Activated naive CD4-positive, alpha-beta T cell treated with anti-CD3 and anti-CD28 coated beads, Interleukin-2, amount 50 U/mL, for 72 hours (primary cell): ENCODE measurements at regions not wholly inside any gene's neighbourhood (a gene's known extent, or its start where the extent isn't known, plus 50 kb on each side); places are given as distances from the start of the nearest gene placed in this dataset.

Experiments
- ATAC-seq, 2 donors: fragments of 150-1000 bp; cut with Tn5 transposase; 2 replicates each; pipeline ENCODE4 v1.10.0; 2021; ENCODE audit warnings: mild to moderate bottlenecking in 2 of 2, moderate library complexity in 2 of 2
- DNase-seq, 2 donors: peaks; one replicate each; pipeline ENCODE4 v3.0.0; 2021 to 2022; ENCODE audit warnings: low spot score in 2 of 2
- H3K27ac Mint-ChIP-seq, 2 donors: one replicate each; pipeline ENCODE4 v1.8.0; 2022; ENCODE audit warnings: mild to moderate bottlenecking in 2 of 2, mixed read lengths in 2 of 2
- H3K36me3 Mint-ChIP-seq, 2 donors: one replicate each; pipeline ENCODE4 v1.8.0; 2022; ENCODE audit warnings: mixed read lengths in 2 of 2
- H3K9me3 Mint-ChIP-seq, 2 donors: one replicate each; pipeline ENCODE4 v1.8.0; 2022; ENCODE audit warnings: mixed read lengths in 2 of 2

DNA sequence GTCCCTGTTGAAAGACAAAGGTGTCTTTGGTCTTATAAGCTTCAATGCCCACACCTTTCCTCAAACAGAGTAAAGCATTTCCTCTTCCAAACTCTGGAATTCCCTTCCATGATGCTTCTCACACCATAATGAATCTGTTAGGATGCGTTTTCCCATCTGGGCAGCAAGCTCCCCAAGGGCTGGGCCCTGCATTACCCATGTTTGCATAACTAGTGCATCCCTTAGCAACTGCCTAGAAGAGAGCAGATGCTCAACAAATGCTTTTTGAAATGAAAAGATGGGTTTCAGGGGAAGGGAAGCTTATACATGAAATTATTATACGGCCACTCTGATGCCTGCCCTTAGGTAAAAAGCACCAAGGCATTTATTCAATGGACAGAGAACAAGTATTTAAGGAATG is 124.5 kb upstream of the CCL2 start:
- Mint-ChIP-seq H3K27ac (no peak overlapping the region), H3K36me3 (no peaks in the 10 kb centered on the region), H3K9me3 (no peaks in the 10 kb centered on the region)
- ATAC-seq (no peak), DNase-seq (no peak)

DNA sequence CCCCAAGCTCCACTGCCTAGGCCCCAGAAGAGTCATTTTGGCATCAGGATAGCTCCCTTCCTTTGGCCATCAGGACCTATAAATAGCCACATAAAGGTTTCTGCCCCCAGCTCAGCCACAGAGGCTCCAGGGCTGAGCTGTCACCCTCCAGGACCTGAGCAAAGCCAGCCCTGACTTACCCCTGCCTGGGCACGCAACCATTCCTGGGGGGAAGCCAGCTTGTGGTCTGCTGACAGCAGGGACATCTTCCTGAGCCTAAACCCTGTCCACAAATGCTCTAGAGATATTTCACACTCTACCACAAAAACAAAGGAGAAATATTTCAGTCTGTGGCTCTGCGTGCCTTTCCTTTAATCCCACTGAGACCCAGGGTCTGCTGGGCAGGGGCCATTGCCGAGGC is 123.7 kb upstream of the CCL2 start:
- ATAC-seq (no peak), DNase-seq (no peak)
- no peaks in the 10 kb centered on the region for H3K9me3 Mint-ChIP-seq
- H3K36me3 Mint-ChIP-seq, result no peaks in the 10 kb centered on the region
- H3K27ac Mint-ChIP-seq, result no peak overlapping the region

DNA sequence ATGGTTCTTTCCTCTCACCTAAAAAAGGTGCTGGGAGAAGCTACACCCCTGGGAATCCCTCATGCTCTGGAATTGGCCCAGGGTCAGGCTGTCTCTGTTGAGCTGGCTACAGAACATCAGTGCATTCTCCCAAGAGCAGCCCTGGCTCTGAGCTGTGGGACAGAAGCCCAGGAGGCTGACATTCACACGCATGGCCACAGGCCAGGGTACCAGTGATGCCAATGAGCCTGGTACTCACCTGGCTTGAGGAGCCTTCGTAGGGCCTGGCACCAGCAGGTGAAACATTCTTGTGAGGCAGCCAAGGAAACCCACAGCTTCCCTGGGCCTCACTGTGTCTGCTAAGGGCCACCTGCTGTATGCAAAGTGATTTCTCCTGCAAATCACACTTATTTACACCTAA is 121.7 kb upstream of the CCL2 start:
- DNase-seq, result no peak
- ATAC-seq, result no peak
- no peaks in the 10 kb centered on the region for H3K9me3 Mint-ChIP-seq
- no peaks in the 10 kb centered on the region for H3K36me3 Mint-ChIP-seq
- H3K27ac Mint-ChIP-seq, result no peak overlapping the region

DNA sequence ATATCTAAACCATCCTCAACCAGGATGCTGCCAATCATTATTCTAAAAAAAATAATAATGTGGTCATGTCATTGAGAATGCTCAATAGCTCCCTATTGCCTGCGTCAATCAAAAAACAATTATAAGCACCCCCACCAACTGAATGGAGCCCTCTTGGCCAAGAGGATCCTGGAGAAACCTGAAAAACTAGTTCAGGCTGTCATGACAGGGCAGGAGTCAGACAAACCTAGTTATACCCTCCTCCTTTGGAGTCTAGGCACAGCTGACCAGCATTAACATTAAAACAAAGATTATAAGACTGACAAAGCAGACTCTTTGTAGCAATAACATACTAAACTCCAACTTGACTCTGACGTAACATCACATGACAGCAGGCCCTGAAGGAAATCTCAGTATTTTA is 119.2 kb upstream of the CCL2 start:
- ATAC-seq (no peak), DNase-seq (no peak)
- Mint-ChIP-seq H3K9me3 (no peaks in the 10 kb centered on the region), H3K27ac (no peak overlapping the region), H3K36me3 (no peaks in the 10 kb centered on the region)

DNA sequence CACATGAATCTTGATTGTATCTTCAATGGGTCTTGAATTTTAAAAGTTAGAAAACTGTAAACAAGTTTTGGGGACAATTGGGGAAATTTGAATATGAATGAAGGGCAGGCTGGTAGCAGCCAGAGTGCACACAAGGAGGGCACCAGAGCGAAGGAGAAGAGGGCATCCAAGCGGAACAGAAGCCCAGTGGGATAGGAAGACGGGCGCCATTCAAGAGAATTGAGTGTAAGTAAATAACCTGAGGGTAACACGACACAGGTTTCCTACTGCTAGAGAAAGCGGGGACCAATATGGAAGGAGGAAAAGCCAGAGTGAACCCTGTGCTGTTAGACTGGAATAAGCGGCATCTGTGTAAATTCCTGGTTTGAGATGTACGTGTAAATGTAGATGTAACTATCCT is 115.1 kb upstream of the CCL2 start:
- H3K36me3 Mint-ChIP-seq, result no peaks in the 10 kb centered on the region

DNA sequence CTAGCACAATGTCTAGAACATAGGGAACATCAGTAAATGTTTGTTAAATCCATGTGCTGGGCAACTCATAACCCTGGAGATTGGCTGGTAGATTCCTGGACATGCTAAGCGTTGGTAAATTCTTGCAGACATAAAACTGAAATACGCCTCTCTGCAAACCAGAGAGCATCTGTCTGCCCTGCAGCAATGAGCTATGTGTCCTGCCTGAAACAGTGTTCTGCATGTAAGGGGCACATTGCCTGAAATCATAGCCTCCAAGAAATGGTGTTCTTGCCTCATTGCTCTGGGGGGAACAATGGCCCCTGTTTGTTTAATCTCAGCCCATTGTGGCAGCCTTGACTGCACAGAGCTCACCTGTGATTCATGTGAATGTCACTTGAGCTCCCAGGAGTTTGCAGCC is 113.5 kb upstream of the CCL2 start:
- DNase-seq (no peak), ATAC-seq (no peak)
- Mint-ChIP-seq H3K9me3 (no peaks in the 10 kb centered on the region), H3K36me3 (no peaks in the 10 kb centered on the region), H3K27ac (no peak overlapping the region)

More for the DNA sequence above, 115.1 kb upstream of the CCL2 start:
- no peak overlapping the region for H3K27ac Mint-ChIP-seq
- ATAC-seq, result no peak
- no peak for DNase-seq
- H3K9me3 Mint-ChIP-seq, result no peaks in the 10 kb centered on the region

DNA sequence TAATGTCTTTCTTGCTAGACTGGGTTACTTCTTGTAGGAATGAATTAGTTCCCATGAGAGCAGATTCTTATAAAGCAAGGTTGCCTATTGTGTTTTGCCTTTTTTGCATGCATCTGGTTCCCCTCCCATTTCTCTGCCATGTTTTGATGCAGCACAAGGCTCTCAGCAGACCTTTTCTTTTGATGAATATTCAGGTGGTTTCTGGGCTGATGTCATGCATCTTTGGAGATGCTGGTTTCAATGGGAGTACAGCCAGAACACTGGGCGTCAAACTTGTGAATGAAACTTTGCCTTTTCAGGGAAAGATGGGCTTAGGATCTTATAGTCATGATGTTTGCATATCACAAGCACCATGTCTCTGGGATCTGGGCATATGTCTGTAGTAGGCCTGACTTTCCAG is 111.7 kb upstream of the CCL2 start:
- H3K27ac Mint-ChIP-seq, result no peak overlapping the region
- DNase-seq, result no peak
- no peaks in the 10 kb centered on the region for H3K36me3 Mint-ChIP-seq
- ATAC-seq, result no peak
- H3K9me3 Mint-ChIP-seq, result no peaks in the 10 kb centered on the region

DNA sequence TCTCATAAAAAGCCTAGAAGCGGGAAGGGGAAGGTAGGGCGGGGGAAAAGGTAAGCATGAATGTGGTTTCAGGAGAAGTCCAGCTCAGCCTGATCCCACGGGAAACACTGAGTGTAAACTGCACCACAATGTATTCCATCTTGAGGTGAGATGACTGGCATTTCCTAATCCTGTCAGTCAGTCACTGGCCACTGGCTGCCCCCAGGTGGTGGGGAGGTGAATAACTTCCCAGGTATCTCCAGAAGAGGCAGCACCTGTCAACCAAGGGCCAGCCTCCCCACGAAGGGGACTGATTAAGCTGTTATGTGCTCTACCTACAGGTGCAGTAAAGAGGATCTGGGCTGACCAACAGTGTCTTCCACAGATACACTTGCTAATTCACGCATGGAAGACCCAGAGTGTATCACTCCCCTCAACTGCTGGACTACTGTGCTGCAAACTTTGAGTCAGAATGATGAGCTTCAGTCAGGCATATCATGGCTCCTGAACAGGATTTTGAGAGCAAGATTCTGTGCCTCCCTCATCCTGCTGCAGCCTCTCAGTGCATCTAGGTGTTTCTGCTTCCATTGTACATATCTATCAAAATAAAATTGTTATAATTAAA is 108.5 kb upstream of the CCL2 start:
- DNase-seq (peak in 1 of 2 donors; percentile 69), ATAC-seq (peak; percentile 44 to 72)
- Mint-ChIP-seq H3K27ac (no peak overlapping the region), H3K9me3 (peaks cover 0 to 3% of the 10 kb centered on the region in 2 donors), H3K36me3 (no peaks in the 10 kb centered on the region)

DNA sequence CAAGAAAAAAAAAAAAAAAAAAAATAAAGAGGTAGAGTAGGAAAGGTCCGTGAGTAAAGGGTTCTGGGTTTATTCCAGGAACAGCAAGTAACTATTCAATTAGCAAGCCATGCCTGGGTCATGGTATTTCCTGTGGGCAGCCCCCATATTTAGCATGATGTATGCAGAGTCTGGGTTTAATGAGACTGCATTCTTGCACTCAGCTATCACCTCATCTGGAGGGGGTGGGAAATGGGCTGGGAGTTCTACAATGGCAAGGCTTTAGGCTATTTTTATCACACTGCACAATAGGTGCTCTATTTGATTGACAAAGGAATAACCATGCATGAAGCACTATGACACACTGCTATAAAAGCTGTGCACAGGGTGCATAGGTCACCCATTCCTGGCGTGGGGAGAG is 104.0 kb upstream of the CCL2 start:
- H3K36me3 Mint-ChIP-seq, result peaks cover 0 to 2% of the 10 kb centered on the region in 2 donors
- H3K27ac Mint-ChIP-seq, result no peak overlapping the region
- DNase-seq (no peak), ATAC-seq (no peak)
- H3K9me3 Mint-ChIP-seq, result peaks cover 0 to 3% of the 10 kb centered on the region in 2 donors

DNA sequence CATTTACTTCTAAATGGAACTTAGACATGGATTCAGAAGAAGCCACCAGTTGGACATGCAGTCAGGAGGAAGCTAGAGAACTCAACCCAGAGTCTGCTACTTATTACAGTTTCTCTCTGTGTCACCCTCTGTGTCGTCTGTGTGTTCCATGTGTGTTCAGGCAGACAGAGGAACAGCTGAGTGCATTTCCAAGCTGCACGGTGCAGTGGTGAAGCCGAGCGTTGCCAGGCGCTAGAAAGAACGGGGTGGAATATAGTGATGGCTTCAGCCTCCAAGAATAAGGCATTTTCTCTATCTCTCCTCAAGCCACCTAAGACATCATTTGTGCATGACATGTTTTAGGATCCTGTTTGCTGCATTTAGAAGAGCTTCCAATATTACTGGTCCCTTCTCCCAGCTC is 101.1 kb upstream of the CCL2 start:
- Mint-ChIP-seq H3K36me3 (peaks cover 8 to 11% of the 10 kb centered on the region in 2 donors), H3K9me3 (peaks cover under 1 to 3% of the 10 kb centered on the region in 2 donors), H3K27ac (no peak overlapping the region)
- ATAC-seq (no peak), DNase-seq (no peak)

DNA sequence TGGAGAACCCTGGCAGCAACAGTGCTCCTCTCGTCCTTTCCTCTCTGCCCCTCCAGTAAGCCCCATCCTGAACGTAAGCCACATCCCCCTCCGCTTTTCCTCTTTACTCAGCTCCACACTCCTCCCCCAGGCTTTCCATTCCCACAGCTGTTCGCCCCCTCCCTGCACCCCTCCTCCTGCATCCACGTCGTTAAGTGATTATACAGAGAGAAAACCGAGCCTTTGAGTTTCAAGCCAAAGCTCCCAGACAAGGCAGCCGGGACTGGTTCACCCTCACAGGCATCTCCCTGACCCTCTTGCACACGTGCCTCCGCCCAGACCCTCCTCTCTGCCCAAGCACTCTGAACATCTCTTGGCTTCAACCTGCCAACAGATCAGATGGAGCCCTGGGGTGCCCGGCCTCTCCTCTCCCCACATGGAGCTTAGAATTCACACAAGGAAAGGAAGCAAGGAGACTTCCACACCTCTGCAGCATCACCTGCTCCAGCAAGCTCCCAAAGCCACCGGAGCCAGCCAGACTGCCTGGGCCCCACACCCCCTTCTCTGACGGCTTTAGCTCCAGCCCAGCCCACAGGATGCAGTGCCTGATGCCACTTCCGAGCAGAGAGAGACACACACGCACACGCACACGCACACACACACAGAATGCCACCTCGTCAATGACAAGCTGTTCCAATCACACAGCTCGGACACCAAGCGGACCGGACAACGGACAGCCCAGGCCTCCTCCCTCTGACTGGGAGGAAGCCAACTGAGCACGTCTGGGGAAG is 99.9 kb upstream of the CCL2 start:
- ATAC-seq, result peak in 1 of 2 donors; percentile 53
- H3K36me3 Mint-ChIP-seq, result peaks cover 8 to 11% of the 10 kb centered on the region in 2 donors
- H3K9me3 Mint-ChIP-seq, result peaks cover 0 to 6% of the 10 kb centered on the region in 2 donors
- DNase-seq, result no peak
- H3K27ac Mint-ChIP-seq, result no peak overlapping the region

DNA sequence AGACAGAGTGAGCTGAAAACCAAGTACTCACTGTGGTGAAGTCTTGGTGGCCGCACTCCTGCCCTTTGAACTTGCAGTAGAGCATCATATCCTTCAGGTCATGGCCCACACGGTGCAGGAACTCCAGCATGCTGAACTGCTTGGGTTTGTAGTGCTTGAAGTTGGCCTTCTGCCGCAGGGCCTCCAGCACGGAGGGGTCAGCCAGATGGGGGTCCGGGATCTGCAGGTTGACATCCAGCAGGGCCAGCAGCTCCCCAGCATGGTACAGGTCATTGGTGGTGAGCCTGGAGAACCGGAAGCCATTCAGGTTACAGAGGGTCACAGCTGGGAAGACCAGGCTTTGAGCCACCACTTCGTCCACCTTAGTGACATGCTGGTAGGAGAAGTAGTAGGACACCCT is 99.1 kb upstream of the CCL2 start:
- no peak for DNase-seq
- ATAC-seq, result no peak
- Mint-ChIP-seq H3K27ac (no peak overlapping the region), H3K9me3 (peaks cover 0 to 6% of the 10 kb centered on the region in 2 donors), H3K36me3 (peaks cover 8 to 11% of the 10 kb centered on the region in 2 donors)

DNA sequence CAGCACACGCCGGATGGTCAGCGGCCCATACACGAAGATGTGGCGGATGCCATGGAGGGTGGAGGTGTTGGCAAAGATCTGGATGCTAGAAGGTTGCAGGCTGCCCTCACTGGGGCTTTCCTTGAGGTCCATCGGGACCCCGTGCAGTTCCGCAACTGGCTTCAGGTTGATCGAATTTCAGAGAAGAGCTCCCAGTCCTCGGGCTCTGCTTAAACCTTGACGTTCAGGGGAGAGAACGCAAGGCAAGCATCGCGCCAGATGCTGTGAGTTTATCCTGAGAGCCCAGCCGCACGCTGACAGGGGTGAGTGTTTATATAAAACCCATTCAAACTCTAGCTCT is 98.7 kb upstream of the CCL2 start:
- peaks cover 0 to 6% of the 10 kb centered on the region in 2 donors for H3K9me3 Mint-ChIP-seq
- ATAC-seq (no peak), DNase-seq (no peak)
- H3K27ac Mint-ChIP-seq, result no peak overlapping the region
- peaks cover 8 to 11% of the 10 kb centered on the region in 2 donors for H3K36me3 Mint-ChIP-seq

DNA sequence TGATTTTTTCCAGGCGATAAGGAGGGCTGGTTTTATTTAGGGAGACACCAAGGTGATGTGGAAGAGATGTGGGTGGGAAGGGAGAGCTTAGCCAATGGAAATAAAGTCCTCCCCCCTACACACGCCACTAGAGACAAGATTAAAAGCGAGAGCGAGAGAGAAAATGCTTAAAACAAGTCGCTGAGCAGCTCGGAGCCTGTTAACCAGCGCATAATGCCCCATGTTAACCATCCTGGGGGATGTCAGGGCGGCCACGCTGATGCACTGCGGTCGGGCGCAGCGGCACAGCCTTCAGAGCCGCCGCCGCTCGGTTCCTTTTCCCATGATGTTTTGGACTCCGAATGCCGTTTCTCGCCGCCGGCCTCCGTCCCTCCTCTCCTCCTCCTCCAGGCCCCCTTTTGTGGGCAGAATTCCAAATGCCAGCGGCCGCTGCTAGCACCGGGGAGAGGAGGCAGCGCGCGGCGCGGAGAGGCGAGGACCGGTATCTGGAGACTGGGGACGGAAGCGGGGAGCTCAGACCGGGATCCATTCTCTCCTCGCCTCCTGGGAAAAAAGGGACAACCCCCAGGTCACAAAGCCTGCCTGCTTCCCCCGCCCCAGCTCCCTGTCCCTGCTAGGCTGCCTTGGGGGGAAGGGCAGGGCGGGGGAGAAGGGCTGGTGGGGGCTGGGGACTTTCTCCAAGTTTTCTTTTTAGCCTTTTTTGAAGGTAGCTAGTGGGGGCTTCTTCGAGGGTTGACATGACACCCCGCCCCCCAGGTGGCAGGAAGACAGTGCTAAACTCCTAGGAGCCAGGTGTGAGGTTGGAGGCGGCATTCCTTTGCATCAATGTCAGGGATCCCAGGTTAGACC is 98.1 kb upstream of the CCL2 start:
- DNase-seq (no peak), ATAC-seq (no peak)
- Mint-ChIP-seq H3K27ac (no peak overlapping the region), H3K9me3 (peaks cover 0 to 6% of the 10 kb centered on the region in 2 donors), H3K36me3 (peaks cover 8 to 11% of the 10 kb centered on the region in 2 donors)

DNA sequence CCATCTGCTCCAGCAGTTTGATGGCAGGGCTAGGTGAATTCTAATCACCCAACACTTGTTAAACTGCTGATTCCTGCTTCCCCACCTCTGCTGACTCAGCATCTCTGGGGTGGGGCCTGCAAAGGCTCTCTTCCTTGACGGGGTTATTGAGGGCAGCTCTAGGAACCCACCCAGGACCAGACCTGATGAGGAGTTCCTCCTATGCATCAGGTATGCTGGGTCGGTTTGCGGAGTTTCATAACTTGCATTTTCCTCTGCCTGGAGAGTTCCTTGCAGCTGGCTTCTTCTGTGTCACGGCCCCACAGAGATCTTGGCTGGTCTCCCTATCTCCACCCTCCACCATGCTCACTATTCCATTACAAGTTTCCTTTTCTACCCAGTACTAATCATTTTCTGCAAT is 93.4 kb upstream of the CCL2 start:
- ATAC-seq, result no peak
- no peak overlapping the region for H3K27ac Mint-ChIP-seq
- peaks cover under 1 to 6% of the 10 kb centered on the region in 2 donors for H3K36me3 Mint-ChIP-seq
- no peak for DNase-seq
- peaks cover 0 to 6% of the 10 kb centered on the region in 2 donors for H3K9me3 Mint-ChIP-seq

DNA sequence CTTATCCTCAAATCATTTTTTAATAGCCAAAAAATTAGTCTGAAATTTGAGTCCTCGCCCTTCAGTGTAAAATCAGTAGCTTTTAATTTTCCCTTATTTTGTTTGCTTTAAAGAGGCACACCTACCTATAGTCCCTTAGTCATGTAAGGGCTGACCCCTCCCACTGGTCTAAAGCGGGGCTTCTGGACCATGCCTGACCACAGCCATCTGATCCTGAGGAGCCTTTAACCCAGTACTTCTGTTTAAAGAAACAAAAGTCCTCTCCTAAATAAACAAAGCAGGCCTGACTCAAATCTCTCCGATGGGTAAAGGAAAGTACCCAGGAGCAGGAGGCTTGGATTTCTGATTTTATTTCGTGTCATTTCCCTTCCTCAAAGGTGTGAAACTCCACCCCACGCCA is 92.0 kb upstream of the CCL2 start:
- ATAC-seq (no peak), DNase-seq (no peak)
- Mint-ChIP-seq H3K27ac (no peak overlapping the region), H3K9me3 (peaks cover 0 to 6% of the 10 kb centered on the region in 2 donors), H3K36me3 (peaks cover 0 to 2% of the 10 kb centered on the region in 2 donors)

DNA sequence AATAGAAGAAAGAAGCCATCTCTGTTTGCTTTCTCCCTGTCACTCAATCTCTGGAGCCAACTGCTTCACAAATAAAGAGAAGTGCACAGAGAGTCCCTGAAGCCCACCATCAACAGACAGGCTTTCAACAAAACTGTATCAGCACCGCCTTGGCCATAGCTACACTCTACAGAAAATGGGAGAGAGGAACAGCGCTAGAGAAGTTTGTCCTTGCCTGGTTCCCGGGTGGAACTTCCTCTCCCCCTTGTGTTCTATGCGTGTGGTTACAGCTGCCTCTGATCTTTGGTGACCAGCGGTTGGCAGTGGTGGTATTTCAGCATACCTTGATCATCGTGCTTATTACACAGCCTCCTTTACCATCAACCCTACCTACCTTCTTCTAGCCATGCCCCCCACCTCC is 91.4 kb upstream of the CCL2 start:
- Mint-ChIP-seq H3K27ac (no peak overlapping the region), H3K9me3 (peaks cover 0 to 6% of the 10 kb centered on the region in 2 donors), H3K36me3 (no peaks in the 10 kb centered on the region)
- no peak for DNase-seq
- ATAC-seq, result no peak
